ENCODE measurements at regions not wholly inside any gene's neighbourhood (a gene's known extent, or its start where the extent isn't known, plus 50 kb on each side); places are given as distances from the start of the nearest gene placed in this dataset.

DNA sequence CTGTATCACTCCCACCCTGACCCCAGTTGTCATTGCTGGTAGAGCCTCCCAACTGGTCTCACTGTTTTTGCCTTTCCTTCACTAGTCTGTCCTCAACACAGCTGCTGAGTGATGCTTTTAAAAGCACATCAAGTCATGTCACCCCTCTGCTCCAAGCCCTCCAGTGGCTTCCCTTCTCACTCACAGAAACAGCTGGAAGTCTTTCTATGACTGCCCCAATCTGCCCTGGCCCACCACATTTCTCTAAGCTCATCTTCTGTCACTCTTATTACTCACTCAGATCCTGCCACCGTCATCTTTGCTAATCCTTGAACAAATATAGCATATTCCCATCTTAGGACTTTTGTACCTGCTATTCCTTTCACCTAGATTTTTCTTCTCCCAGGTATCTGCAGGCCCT lies 242.6 kb upstream of the RBBP8 start:
- H3K4me3 ChIP-seq (ENCODE audit: low read length): no peak overlapping the region
- no peak for TF ChIP-seq CTCF (conservative IDR thresholded peaks at IDR 0.05; ENCODE audit: low read length)
- DNase-seq (ENCODE audit: low read depth): no peak

- TF ChIP-seq CTCF (conservative IDR thresholded peaks at IDR 0.05; ENCODE audit: low read length): no peak
- DNase-seq (ENCODE audit: low read depth): peak; percentile 97
- no peak overlapping the region for H3K4me3 ChIP-seq (ENCODE audit: low read length)
Measured at GRCh38 chr18:22691946-22692710, 241.0 kb upstream of the RBBP8 start.

DNA sequence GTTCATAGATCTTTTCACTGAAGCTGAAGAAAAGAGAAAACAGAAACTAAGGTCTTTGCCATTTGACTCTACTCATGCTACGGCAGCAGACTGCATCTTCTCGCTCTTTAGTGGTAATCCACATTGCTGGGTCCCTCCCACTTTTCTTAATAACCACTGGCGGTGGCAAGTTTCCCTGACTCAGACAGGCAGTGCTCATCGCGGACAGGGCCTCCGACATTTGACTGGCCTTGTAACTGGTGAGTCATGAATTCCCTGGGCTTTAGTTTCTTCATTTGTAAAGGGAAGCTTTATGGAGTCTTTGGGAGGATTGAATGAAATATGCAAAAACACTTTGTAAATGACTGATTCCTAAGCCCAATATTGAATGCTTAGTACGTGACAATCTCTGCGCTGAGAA lies 238.2 kb upstream of the RBBP8 start:
- no peak for TF ChIP-seq CTCF (conservative IDR thresholded peaks at IDR 0.05; ENCODE audit: low read length)
- peak; percentile 94 for DNase-seq (ENCODE audit: low read depth)
- H3K4me3 ChIP-seq (ENCODE audit: low read length): no peak overlapping the region

GRCh38 chr18:22695674-22696073 lies 237.5 kb upstream of the RBBP8 start:
- no peak for TF ChIP-seq CTCF (conservative IDR thresholded peaks at IDR 0.05; ENCODE audit: low read length)
- no peak overlapping the region for H3K4me3 ChIP-seq (ENCODE audit: low read length)
- DNase-seq (ENCODE audit: low read depth): no peak

DNA sequence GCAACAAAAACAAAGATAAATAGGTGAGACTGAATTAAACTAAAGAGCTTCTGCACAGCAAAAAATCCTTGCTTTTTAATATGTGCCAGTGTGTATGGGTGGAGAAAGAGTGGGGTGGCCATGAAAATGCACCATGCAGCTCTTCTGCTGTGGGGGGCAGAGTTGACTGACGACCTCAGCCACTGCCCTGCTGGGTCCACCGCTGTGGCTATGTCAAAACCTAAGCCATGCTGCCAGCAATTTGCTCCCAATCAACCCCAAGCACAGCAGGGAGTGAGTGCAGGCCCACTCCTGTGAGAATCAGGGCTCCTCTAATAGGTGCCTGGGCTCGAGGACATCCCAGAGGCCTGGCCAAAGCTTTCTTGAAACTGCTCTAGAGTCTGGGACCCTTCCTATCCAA lies 235.6 kb upstream of the RBBP8 start:
- H3K4me3 ChIP-seq (ENCODE audit: low read length): no peak overlapping the region
- no peak for TF ChIP-seq CTCF (conservative IDR thresholded peaks at IDR 0.05; ENCODE audit: low read length)
- DNase-seq (ENCODE audit: low read depth): no peak

DNA sequence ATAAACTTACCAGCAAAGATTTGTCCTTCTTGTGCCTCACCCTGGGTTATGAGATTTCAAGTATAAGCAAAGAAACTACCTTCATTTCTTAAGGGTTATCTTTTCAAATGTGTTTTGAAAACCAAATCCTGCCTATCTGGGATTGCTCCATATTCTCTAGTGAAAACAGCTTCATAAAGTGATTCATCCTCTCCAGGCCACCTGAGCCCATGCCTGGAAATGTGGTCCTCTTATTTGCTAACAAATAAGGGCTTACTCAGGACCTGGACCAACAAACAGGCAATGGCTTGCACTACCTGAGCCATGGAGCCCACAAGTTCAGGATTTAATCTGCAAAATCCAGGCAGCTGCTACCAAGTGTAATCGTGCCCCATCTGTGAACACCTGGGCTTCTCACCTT lies 234.4 kb upstream of the RBBP8 start:
- no peak overlapping the region for H3K4me3 ChIP-seq (ENCODE audit: low read length)
- no peak for TF ChIP-seq CTCF (conservative IDR thresholded peaks at IDR 0.05; ENCODE audit: low read length)
- DNase-seq (ENCODE audit: low read depth): no peak

GRCh38 chr18:22699629-22700028 lies 233.5 kb upstream of the RBBP8 start:
- no peak overlapping the region for H3K4me3 ChIP-seq (ENCODE audit: low read length)
- TF ChIP-seq CTCF (conservative IDR thresholded peaks at IDR 0.05; ENCODE audit: low read length): no peak
- no peak for DNase-seq (ENCODE audit: low read depth)
